ENCODE measurements at regions not wholly inside any gene's neighbourhood (a gene's known extent, or its start where the extent isn't known, plus 50 kb on each side); places are given as distances from the start of the nearest gene placed in this dataset.

- WGBS, result 6% methylated on average over 9 of the region's 9 CpGs
- H3K36me3 ChIP-seq, result no peaks in the 10 kb centered on the region
- no peaks in the 10 kb centered on the region for H3K27me3 ChIP-seq (replicated peaks; ENCODE audit: insufficient read depth)
- H3K4me1 ChIP-seq (replicated peaks), result no peaks in the 10 kb centered on the region
- H3K27ac ChIP-seq, result no peak overlapping the region
- no peak overlapping the region for H3K4me3 ChIP-seq
- TF ChIP-seq POLR2AphosphoS5 (IDR thresholded peaks at IDR 0.05) (no peak), POLR2A (IDR thresholded peaks at IDR 0.05) (no peak), CTCF (IDR thresholded peaks at IDR 0.05) (no peak)
- H3K9me3 ChIP-seq, result no peaks in the 10 kb centered on the region
- no peak for DNase-seq (ENCODE audit: low spot score)
- intact Hi-C loops (cut with DNase I), result no loop called here
Measured at GRCh38 chr17:5931616-5932015, 138.6 kb upstream of the WSCD1 start.

GRCh38 chr17:5933430-5933829, 136.7 kb upstream of the WSCD1 start:
- TF ChIP-seq CTCF (IDR thresholded peaks at IDR 0.05), result no peak
- H3K4me3 ChIP-seq, result no peak overlapping the region
- no peaks in the 10 kb centered on the region for H3K9me3 ChIP-seq
- DNase-seq (ENCODE audit: low spot score), result no peak
- no peaks in the 10 kb centered on the region for H3K4me1 ChIP-seq (replicated peaks)
- no peaks in the 10 kb centered on the region for H3K27me3 ChIP-seq (replicated peaks; ENCODE audit: insufficient read depth)
- no peak overlapping the region for H3K27ac ChIP-seq
- no peaks in the 10 kb centered on the region for H3K36me3 ChIP-seq
- WGBS, result 84% methylated on average over 7 of the region's 7 CpGs
- intact Hi-C loops (cut with DNase I), result no loop called here

- Histone ChIP-seq H3K9me3 (no peaks in the 10 kb centered on the region), H3K36me3 (no peaks in the 10 kb centered on the region), H3K27me3 (replicated peaks; ENCODE audit: insufficient read depth) (no peaks in the 10 kb centered on the region), H3K4me3 (no peak overlapping the region), H3K4me1 (replicated peaks) (no peaks in the 10 kb centered on the region), H3K27ac (no peak overlapping the region)
- intact Hi-C loops (cut with DNase I), result no loop called here
- DNase-seq (ENCODE audit: low spot score), result no peak
- TF ChIP-seq POLR2AphosphoS5 (IDR thresholded peaks at IDR 0.05), result no peak
- no peak for TF ChIP-seq POLR2A (IDR thresholded peaks at IDR 0.05)
- TF ChIP-seq CTCF (IDR thresholded peaks at IDR 0.05), result no peak
- WGBS, result 88% methylated on average over 5 of the region's 5 CpGs
Measured at GRCh38 chr17:5941258-5941657, 128.9 kb upstream of the WSCD1 start.

GRCh38 chr17:5942687-5943086, 127.5 kb upstream of the WSCD1 start:
- DNase-seq (ENCODE audit: low spot score), result no peak
- H3K36me3 ChIP-seq, result no peaks in the 10 kb centered on the region
- no peaks in the 10 kb centered on the region for H3K27me3 ChIP-seq (replicated peaks; ENCODE audit: insufficient read depth)
- 69% methylated on average over 7 of the region's 7 CpGs for WGBS
- no peaks in the 10 kb centered on the region for H3K9me3 ChIP-seq
- intact Hi-C loops (cut with DNase I), result no loop called here
- TF ChIP-seq POLR2AphosphoS5 (IDR thresholded peaks at IDR 0.05), result no peak
- no peak for TF ChIP-seq POLR2A (IDR thresholded peaks at IDR 0.05)
- no peak for TF ChIP-seq CTCF (IDR thresholded peaks at IDR 0.05)
- no peaks in the 10 kb centered on the region for H3K4me1 ChIP-seq (replicated peaks)
- no peak overlapping the region for H3K4me3 ChIP-seq
- H3K27ac ChIP-seq, result no peak overlapping the region

- whole genome bisulfite sequencing, result 69% methylated on average over 7 of the region's 7 CpGs
Measured at GRCh38 chr17:5943232-5943631, 126.9 kb upstream of the WSCD1 start.

More at GRCh38 chr17:5943232-5943631, 126.9 kb upstream of the WSCD1 start:
- no peak for DNase-seq (ENCODE audit: low spot score)
- intact Hi-C loops (cut with DNase I), result no loop called here
- Histone ChIP-seq H3K27ac (no peak overlapping the region), H3K4me3 (no peak overlapping the region), H3K9me3 (no peaks in the 10 kb centered on the region), H3K4me1 (replicated peaks) (no peaks in the 10 kb centered on the region), H3K27me3 (replicated peaks; ENCODE audit: insufficient read depth) (no peaks in the 10 kb centered on the region), H3K36me3 (no peaks in the 10 kb centered on the region)
- no peak for TF ChIP-seq POLR2A (IDR thresholded peaks at IDR 0.05)
- TF ChIP-seq CTCF (IDR thresholded peaks at IDR 0.05), result no peak
- TF ChIP-seq POLR2AphosphoS5 (IDR thresholded peaks at IDR 0.05), result no peak

Data from prostate gland (tissue), 2 donors.